Right lobe of liver (tissue), 6 donors: ENCODE measurements at regions not wholly inside any gene's neighbourhood (a gene's known extent, or its start where the extent isn't known, plus 50 kb on each side); places are given as distances from the start of the nearest gene placed in this dataset.
"Not testable (repeated sequence)": the region's sequence is repeated elsewhere in the genome, so short reads cannot be mapped to it uniquely, and the experiment has no call there.

Source experiments
- ATAC-seq, 4 donors: fragments of 200-7000 bp; cut with Tn5 transposase; one replicate each; pipeline ENCODE4 v1.9.1; 2020; ENCODE audit warnings: mild to moderate bottlenecking in 4 of 4, moderate library complexity in 4 of 4
- DNase-seq, 3 donors: peaks; one replicate each; pipeline ENCODE4 v3.0.0-alpha.2; 2020
- H3K27ac ChIP-seq, 3 donors: fragments of 200-600 bp; one replicate each; pipeline ENCODE4 v1.8.0; 2022
- H3K27me3 ChIP-seq, 2 donors: fragments of 200-600 bp; one replicate each; pipeline ENCODE4 v1.8.0; 2022
- H3K36me3 ChIP-seq, 4 donors: fragments of 200-600 bp; sonication (generic) in 1 of 4; one replicate each; pipeline versions ENCODE4 v1.5.1 to v1.8.0; 2017 to 2022; ENCODE audit warnings: control low read depth in 1 of 4
- H3K4me1 ChIP-seq, 4 donors: fragments of 200-600 bp; sonication (generic) in 1 of 4; one replicate each; pipeline versions ENCODE4 v1.5.1 to v1.8.0; 2017 to 2022; ENCODE audit warnings: control low read depth in 1 of 4
- H3K4me3 ChIP-seq, 3 donors: fragments of 200-600 bp; one replicate each; pipeline ENCODE4 v1.8.0; 2022
- H3K9me3 ChIP-seq, 4 donors: fragments of 200-600 bp; sonication (generic) in 1 of 4; one replicate each; pipeline versions ENCODE4 v1.5.1 to v1.8.0; 2017 to 2022; ENCODE audit warnings: control low read depth in 1 of 4
- POLR2A ChIP-seq: fragments of 450-650 bp; IDR thresholded peaks from one replicate; pipeline ENCODE4 v1.6.1; 2017; ENCODE audit warnings: antibody characterized with exemption, mild to moderate bottlenecking
- WGBS: methylation state at CpG from one replicate; pipeline ENCODE4 v1.1.6; 2018; ENCODE audit warnings: low coverage, low lambda C conversion rate; ENCODE audit not compliant: insufficient coverage; ENCODE audit errors: missing lambda C conversion rate; 5-methylcytosine and 5-hydroxymethylcytosine counted together
- intact Hi-C, 2 donors: fragments of 100-400 bp; cut with DNase I; formaldehyde crosslinking; loops; one replicate each; pipeline versions ENCODE4 v1.11.2 to v1.14.1; 2022
- TF ChIP-seq, protein P1 (sequence below), 4 donors: fragments of 200-600 bp in 3 of 4; fragments of 450-650 bp in 1 of 4; IDR thresholded peaks; one replicate each; pipeline versions ENCODE4 v1.5.1 to v1.8.0; 2016 to 2022; ENCODE audit warnings: antibody characterized with exemption in 4 of 4, mild to moderate bottlenecking in 2 of 4
- donor health status: DM: no; HTN: yes; CAD: no.
- donor health status: DM: no; HTN: no; CAD: no.
- donor health status: DM: no; HTN: no; CAD: no.
- donor health status: DM: no; HTN: yes; CAD: no.
- donor health status: DM: no; HTN: yes; CAD: no.

DNA sequence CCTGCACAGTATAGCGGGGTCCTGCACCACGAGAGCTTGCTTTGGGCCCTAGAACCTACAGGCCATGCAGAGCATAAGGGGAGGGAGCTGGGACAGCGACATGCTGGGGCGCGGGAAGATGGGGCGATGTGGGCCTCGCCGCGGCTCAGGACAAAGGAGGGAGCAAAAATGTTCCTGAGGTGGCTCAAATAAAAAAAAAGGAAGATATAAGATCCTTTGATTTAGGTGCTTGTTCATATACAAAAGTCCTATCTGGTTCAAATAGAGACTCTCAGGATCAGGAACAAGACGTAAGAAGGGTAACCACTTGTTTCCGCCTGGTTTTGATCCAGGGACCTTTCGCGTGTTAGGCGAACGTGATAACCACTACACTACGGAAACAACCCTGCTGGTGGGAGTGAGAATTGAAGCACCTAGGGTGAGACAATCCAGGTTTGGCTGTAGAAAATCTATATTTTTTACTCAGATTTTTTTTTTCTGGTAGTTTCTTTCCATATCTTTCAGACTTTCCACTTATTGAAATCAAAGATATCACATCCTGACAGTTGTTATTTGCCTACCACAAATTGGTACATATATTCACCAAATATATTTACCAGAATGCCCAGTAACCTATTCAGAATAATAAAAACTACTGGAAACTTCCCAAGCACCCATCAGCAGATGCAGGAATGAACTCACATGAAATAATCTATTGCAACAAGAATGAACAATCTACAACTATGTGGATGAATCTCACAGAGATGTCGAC lies 177.9 kb upstream of the ZNF184 start:
- no peak for TF ChIP-seq POLR2A
- TF ChIP-seq, protein P1, sequence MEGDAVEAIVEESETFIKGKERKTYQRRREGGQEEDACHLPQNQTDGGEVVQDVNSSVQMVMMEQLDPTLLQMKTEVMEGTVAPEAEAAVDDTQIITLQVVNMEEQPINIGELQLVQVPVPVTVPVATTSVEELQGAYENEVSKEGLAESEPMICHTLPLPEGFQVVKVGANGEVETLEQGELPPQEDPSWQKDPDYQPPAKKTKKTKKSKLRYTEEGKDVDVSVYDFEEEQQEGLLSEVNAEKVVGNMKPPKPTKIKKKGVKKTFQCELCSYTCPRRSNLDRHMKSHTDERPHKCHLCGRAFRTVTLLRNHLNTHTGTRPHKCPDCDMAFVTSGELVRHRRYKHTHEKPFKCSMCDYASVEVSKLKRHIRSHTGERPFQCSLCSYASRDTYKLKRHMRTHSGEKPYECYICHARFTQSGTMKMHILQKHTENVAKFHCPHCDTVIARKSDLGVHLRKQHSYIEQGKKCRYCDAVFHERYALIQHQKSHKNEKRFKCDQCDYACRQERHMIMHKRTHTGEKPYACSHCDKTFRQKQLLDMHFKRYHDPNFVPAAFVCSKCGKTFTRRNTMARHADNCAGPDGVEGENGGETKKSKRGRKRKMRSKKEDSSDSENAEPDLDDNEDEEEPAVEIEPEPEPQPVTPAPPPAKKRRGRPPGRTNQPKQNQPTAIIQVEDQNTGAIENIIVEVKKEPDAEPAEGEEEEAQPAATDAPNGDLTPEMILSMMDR (IDR thresholded peaks at IDR 0.05): no peak
- no peak overlapping the region for H3K27ac ChIP-seq
- DNase-seq (no peak), ATAC-seq (peak in 1 of 4 donors; percentile 37)
- no peaks in the 10 kb centered on the region for H3K27me3 ChIP-seq
- no peak overlapping the region for H3K4me3 ChIP-seq
- H3K36me3 ChIP-seq: no peaks in the 10 kb centered on the region
- WGBS: 7% methylated on average over 17 of the region's 17 CpGs
- H3K4me1 ChIP-seq: no peaks in the 10 kb centered on the region
- H3K9me3 ChIP-seq: no peaks in the 10 kb centered on the region
- intact Hi-C loops: no loop called here

DNA sequence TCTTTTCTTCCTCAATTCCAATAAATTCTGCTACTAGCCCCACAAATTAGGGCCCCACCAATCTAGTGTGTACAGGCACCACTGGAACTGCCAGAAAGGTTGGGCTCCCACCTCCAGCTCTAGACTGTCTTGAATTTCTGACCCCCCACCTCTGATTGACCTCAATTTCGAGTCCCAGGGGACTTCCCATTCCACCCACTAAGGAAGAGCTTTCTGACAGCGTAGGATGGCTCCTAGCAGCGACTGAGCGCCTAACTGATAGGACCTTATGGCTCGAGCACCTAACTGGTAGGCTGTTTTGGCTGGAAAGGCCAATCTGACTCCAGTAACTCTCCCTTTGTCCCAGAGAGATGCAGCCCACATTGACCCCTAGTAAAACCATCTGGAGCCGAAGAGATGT lies 171.6 kb upstream of the ZNF184 start:
- intact Hi-C loops: no loop called here
- Histone ChIP-seq H3K4me3 (no peak overlapping the region), H3K27ac (no peak overlapping the region), H3K36me3 (no peaks in the 10 kb centered on the region), H3K9me3 (no peaks in the 10 kb centered on the region), H3K4me1 (no peaks in the 10 kb centered on the region), H3K27me3 (no peaks in the 10 kb centered on the region)
- no peak for ATAC-seq
- DNase-seq: no peak
- 24% methylated on average over 3 of the region's 6 CpGs for WGBS
- no peak for TF ChIP-seq POLR2A
- TF ChIP-seq, protein P1 (IDR thresholded peaks at IDR 0.05): no peak

DNA sequence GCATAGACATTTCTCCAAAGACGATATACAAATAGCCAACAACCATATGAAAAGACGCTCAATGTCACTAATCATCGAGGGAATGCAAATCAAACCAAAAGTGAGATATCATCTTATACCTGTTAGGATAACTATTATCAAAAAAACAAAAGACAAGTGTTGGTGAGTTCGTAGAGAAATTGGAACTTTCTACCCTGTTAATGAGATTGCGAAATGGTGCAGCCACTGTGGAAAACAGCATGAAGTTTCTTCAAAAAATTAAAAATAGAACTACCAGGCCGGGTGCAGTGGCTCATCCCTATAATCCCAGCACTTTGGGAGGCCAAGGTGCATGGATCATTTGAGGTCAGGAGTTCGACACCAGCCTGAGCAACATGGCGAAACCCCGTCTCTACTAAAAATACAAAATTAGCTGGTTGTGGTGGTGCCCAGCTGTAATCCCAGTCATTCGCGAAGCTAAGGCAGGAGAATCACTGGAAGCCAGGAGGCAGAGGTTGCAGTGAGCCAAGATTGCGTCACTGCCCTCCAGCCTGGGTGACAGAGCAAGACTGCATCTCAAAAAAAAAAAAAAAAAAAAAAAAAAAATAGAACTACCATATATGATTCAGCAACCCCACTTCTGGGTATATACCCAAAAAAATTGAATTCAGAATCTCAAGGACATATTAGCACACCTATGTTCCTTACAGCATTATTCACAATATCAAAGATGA lies 170.0 kb upstream of the ZNF184 start:
- ATAC-seq (no peak), DNase-seq (no peak)
- WGBS: 73% methylated on average over 11 of the region's 12 CpGs
- Histone ChIP-seq H3K4me1 (no peaks in the 10 kb centered on the region), H3K9me3 (no peaks in the 10 kb centered on the region), H3K36me3 (no peaks in the 10 kb centered on the region), H3K4me3 (no peak overlapping the region), H3K27ac (no peak overlapping the region), H3K27me3 (no peaks in the 10 kb centered on the region)
- intact Hi-C loops: no loop called here
- TF ChIP-seq, protein P1 (IDR thresholded peaks at IDR 0.05): no peak
- TF ChIP-seq POLR2A: no peak

DNA sequence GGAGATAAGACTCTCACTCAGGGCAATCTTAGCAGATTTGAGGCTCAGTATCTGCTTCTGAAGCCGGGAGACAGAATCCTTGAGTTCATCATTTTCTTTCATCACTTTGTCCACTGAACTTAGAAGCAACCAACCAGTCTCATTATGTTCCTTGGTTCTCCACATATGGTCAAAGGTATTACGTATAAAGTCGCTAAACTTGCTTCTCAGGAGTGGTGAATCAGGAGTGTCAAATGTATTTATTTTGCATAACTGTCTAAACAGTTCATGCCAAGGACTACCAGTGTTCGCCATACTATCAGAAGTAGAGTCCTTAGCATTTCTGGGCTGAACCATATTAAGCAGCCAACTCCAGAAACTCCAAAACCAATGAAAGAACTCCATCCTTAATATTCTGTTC lies 163.0 kb upstream of the ZNF184 start:
- ATAC-seq, H3K4me1 ChIP-seq, H3K4me3 ChIP-seq, H3K36me3 ChIP-seq, DNase-seq, intact Hi-C loops, H3K9me3 ChIP-seq, H3K27ac ChIP-seq, H3K27me3 ChIP-seq: not testable (repeated sequence)
- WGBS: 58% methylated on average over 4 of the region's 4 CpGs

DNA sequence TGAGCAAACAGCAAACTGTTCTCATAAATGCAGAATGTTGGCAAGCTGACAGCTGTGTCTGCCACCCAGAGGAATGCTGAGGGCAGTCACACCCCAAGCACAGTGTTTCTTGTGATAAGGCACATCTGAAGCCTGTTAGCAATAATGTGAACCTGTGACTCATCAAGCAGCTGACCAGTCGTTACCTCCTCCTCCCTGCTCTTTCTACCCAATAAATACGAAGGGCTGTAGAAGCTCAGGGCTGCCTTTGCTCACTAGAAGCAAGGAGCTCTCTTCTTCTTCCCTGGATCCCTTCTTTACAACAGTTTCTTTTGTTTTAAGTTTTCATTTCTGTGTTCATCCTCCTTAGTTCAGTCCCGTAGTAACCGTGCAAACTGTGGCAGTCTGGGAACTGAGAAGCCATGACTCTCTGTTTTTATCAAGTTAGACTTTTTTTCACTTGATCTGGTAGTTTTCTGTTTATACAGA lies 160.3 kb upstream of the ZNF184 start:
- intact Hi-C loops, H3K36me3 ChIP-seq, H3K4me1 ChIP-seq, DNase-seq, H3K4me3 ChIP-seq, H3K27ac ChIP-seq, ATAC-seq, H3K9me3 ChIP-seq: not testable (repeated sequence)
- 69% methylated on average over 3 of the region's 4 CpGs for WGBS
- peaks cover 0 to 15% of the 10 kb centered on the region in 2 donors for H3K27me3 ChIP-seq
